Trophoblast cell (in vitro differentiated cells and primary cell): ENCODE measurements at regions not wholly inside any gene's neighbourhood (a gene's known extent, or its start where the extent isn't known, plus 50 kb on each side); places are given as distances from the start of the nearest gene placed in this dataset.

Experiments
- DNase-seq, 2 donors: peaks; one replicate each; pipeline ENCODE4 v3.0.0-alpha.2; 2016
- H2AFZ ChIP-seq: 2 replicates; pipeline ENCODE4 v1.6.1; 2013; ENCODE audit warnings: low read length, moderate library complexity, mild to moderate bottlenecking; ENCODE audit not compliant: insufficient read depth, poor library complexity
- H2AK5ac ChIP-seq: 2 replicates; pipeline ENCODE4 v1.6.1; 2013; ENCODE audit warnings: mild to moderate bottlenecking, low read length
- H2BK120ac ChIP-seq: 2 replicates; pipeline ENCODE4 v1.6.1; 2013; ENCODE audit warnings: low read length, mild to moderate bottlenecking, moderate library complexity; ENCODE audit not compliant: insufficient read depth, poor library complexity
- H2BK12ac ChIP-seq: 2 replicates; pipeline ENCODE4 v1.6.1; 2013; ENCODE audit warnings: mild to moderate bottlenecking, low read length, moderate library complexity
- H2BK5ac ChIP-seq: 2 replicates; pipeline ENCODE4 v1.6.1; 2013; ENCODE audit warnings: low read length, low read depth, moderate library complexity, mild to moderate bottlenecking; ENCODE audit not compliant: poor library complexity
- H3K14ac ChIP-seq: 2 replicates; pipeline ENCODE4 v1.6.1; 2013; ENCODE audit warnings: mild to moderate bottlenecking, low read length
- H3K18ac ChIP-seq: 2 replicates; pipeline ENCODE4 v1.6.1; 2013; ENCODE audit warnings: mild to moderate bottlenecking, low read length
- H3K23ac ChIP-seq: 2 replicates; pipeline ENCODE4 v1.6.1; 2013; ENCODE audit warnings: low read length
- H3K27ac ChIP-seq: 2 replicates; pipeline ENCODE4 v1.5.1; 2013; ENCODE audit warnings: low read depth, mild to moderate bottlenecking, inconsistent platforms, low read length, moderate library complexity
- H3K27me3 ChIP-seq: 2 replicates; pipeline ENCODE4 v1.6.1; 2013; ENCODE audit warnings: inconsistent platforms, mild to moderate bottlenecking, low read length, moderate library complexity; ENCODE audit not compliant: insufficient read depth
- H3K36me3 ChIP-seq, 2 experiments: 1 replicate in 1 of 2; 2 replicates in 1 of 2; pipeline ENCODE4 v1.6.1; 2013; ENCODE audit warnings: low read length in 2 of 2, mild to moderate bottlenecking in 2 of 2, moderate library complexity in 1 of 2; ENCODE audit not compliant: insufficient read depth in 2 of 2, control insufficient read depth in 1 of 2
- H3K4ac ChIP-seq: 2 replicates; pipeline ENCODE4 v1.6.1; 2013; ENCODE audit warnings: low read depth, mild to moderate bottlenecking, low read length, moderate library complexity
- H3K4me1 ChIP-seq, 2 experiments: 1 replicate in 1 of 2; 2 replicates in 1 of 2; pipeline ENCODE4 v1.6.1; 2013; ENCODE audit warnings: low read length in 2 of 2, mild to moderate bottlenecking in 2 of 2, moderate library complexity in 1 of 2; ENCODE audit not compliant: insufficient read depth in 2 of 2, control insufficient read depth in 1 of 2
- H3K4me2 ChIP-seq: 2 replicates; pipeline ENCODE4 v1.6.1; 2013; ENCODE audit warnings: inconsistent platforms, mild to moderate bottlenecking, low read length, moderate library complexity
- H3K4me3 ChIP-seq: 2 replicates; pipeline ENCODE4 v1.5.1; 2013; ENCODE audit warnings: mild to moderate bottlenecking, low read depth, low read length, inconsistent platforms
- H3K79me1 ChIP-seq: one replicate; pipeline ENCODE4 v1.6.1; 2013; ENCODE audit warnings: low read length
- H3K79me2 ChIP-seq: 2 replicates; pipeline ENCODE4 v1.6.1; 2013; ENCODE audit warnings: low read length, mild to moderate bottlenecking; ENCODE audit not compliant: control insufficient read depth, insufficient read depth, poor library complexity
- H3K9ac ChIP-seq: 2 replicates; pipeline ENCODE4 v1.6.1; 2013; ENCODE audit warnings: mild to moderate bottlenecking, low read length
- H3K9me3 ChIP-seq: 2 replicates; pipeline ENCODE4 v1.6.1; 2013; ENCODE audit warnings: low read depth, mild to moderate bottlenecking, control low read depth, inconsistent platforms, low read length; ENCODE audit not compliant: insufficient read depth
- H4K12ac ChIP-seq: 2 replicates; pipeline ENCODE4 v1.6.1; 2013; ENCODE audit warnings: low read depth, mild to moderate bottlenecking, low read length, moderate library complexity
- H4K8ac ChIP-seq: 2 replicates; pipeline ENCODE4 v1.6.1; 2013; ENCODE audit warnings: low read depth, mild to moderate bottlenecking, low read length, moderate library complexity
- H4K91ac ChIP-seq: one replicate; pipeline ENCODE4 v1.6.1; 2013; ENCODE audit warnings: low read depth, mild to moderate bottlenecking, low read length, moderate library complexity
- WGBS: extraction: QIAGEN DNeasy Blood & Tissue Kit; methylation state at CpG from one replicate; pipeline ENCODE4 v1.1.7; 2013; ENCODE audit warnings: missing lambda C conversion rate; ENCODE audit not compliant: insufficient read length, insufficient coverage; ENCODE audit errors: extremely low coverage; 5-methylcytosine and 5-hydroxymethylcytosine counted together

GRCh38 chr2:126558029-126558428, 97.9 kb upstream of the GYPC start:
- Histone ChIP-seq H3K4me2 (no peak overlapping the region), H2AFZ (no peak overlapping the region), H3K23ac (no peak overlapping the region), H3K4me1 (no peaks in the 10 kb centered on the region), H4K91ac (no peak overlapping the region), H3K79me2 (no peaks in the 10 kb centered on the region), H2AK5ac (no peak overlapping the region), H2BK120ac (no peak overlapping the region), H3K4ac (no peak overlapping the region), H3K36me3 (no peaks in the 10 kb centered on the region), H3K9ac (no peak overlapping the region), H3K27ac (no peak overlapping the region), H2BK5ac (no peak overlapping the region), H3K18ac (no peak overlapping the region), H3K9me3 (no peaks in the 10 kb centered on the region), H3K27me3 (no peaks in the 10 kb centered on the region), H4K8ac (no peak overlapping the region), H2BK12ac (no peak overlapping the region), H3K79me1 (no peaks in the 10 kb centered on the region), H3K14ac (no peak overlapping the region), H4K12ac (no peak overlapping the region), H3K4me3 (no peak overlapping the region)
- no peak for DNase-seq
- no CpG with 5 or more reads among the region's 11 CpGs for WGBS

GRCh38 chr2:126568734-126569133, 87.2 kb upstream of the GYPC start:
- no peak overlapping the region for H3K14ac ChIP-seq
- no peak overlapping the region for H3K4ac ChIP-seq
- no peaks in the 10 kb centered on the region for H3K27me3 ChIP-seq
- H3K4me3 ChIP-seq, result no peak overlapping the region
- no peak overlapping the region for H3K27ac ChIP-seq
- no peak overlapping the region for H3K23ac ChIP-seq
- H3K79me2 ChIP-seq, result no peaks in the 10 kb centered on the region
- H3K36me3 ChIP-seq, result no peaks in the 10 kb centered on the region
- H2AFZ ChIP-seq, result no peak overlapping the region
- no peak for DNase-seq
- no peak overlapping the region for H4K91ac ChIP-seq
- no peak overlapping the region for H3K18ac ChIP-seq
- H3K4me2 ChIP-seq, result no peak overlapping the region
- H4K12ac ChIP-seq, result no peak overlapping the region
- H3K79me1 ChIP-seq, result no peaks in the 10 kb centered on the region
- H4K8ac ChIP-seq, result no peak overlapping the region
- no peak overlapping the region for H2BK12ac ChIP-seq
- H3K9ac ChIP-seq, result no peak overlapping the region
- no peak overlapping the region for H2BK5ac ChIP-seq
- H2AK5ac ChIP-seq, result no peak overlapping the region
- H3K4me1 ChIP-seq, result no peaks in the 10 kb centered on the region
- H3K9me3 ChIP-seq, result no peaks in the 10 kb centered on the region
- H2BK120ac ChIP-seq, result no peak overlapping the region

GRCh38 chr2:126571403-126571802, 84.6 kb upstream of the GYPC start:
- Histone ChIP-seq H3K36me3 (no peaks in the 10 kb centered on the region), H2AFZ (no peak overlapping the region), H2BK5ac (no peak overlapping the region), H3K23ac (no peak overlapping the region), H2BK120ac (no peak overlapping the region), H3K9ac (no peak overlapping the region), H4K8ac (no peak overlapping the region), H3K27me3 (no peaks in the 10 kb centered on the region), H3K9me3 (no peaks in the 10 kb centered on the region), H3K18ac (no peak overlapping the region), H3K4me1 (no peaks in the 10 kb centered on the region), H3K4me2 (no peak overlapping the region), H3K79me2 (no peaks in the 10 kb centered on the region), H3K14ac (no peak overlapping the region), H4K91ac (no peak overlapping the region), H2AK5ac (no peak overlapping the region), H3K79me1 (no peaks in the 10 kb centered on the region), H3K4me3 (no peak overlapping the region), H2BK12ac (no peak overlapping the region), H3K27ac (no peak overlapping the region), H4K12ac (no peak overlapping the region), H3K4ac (no peak overlapping the region)
- DNase-seq, result no peak
- no CpG with 5 or more reads among the region's 3 CpGs for WGBS

- H3K4me1 ChIP-seq, result no peaks in the 10 kb centered on the region
- H2AFZ ChIP-seq, result no peak overlapping the region
- DNase-seq, result no peak
- no peak overlapping the region for H3K4me3 ChIP-seq
- no peak overlapping the region for H2BK12ac ChIP-seq
- no peak overlapping the region for H2BK120ac ChIP-seq
- no peak overlapping the region for H4K8ac ChIP-seq
- H4K12ac ChIP-seq, result no peak overlapping the region
- H2BK5ac ChIP-seq, result no peak overlapping the region
- no CpG with 5 or more reads among the region's 1 CpG for WGBS
- H4K91ac ChIP-seq, result no peak overlapping the region
- H3K79me2 ChIP-seq, result no peaks in the 10 kb centered on the region
- H3K9me3 ChIP-seq, result no peaks in the 10 kb centered on the region
- H3K27me3 ChIP-seq, result no peaks in the 10 kb centered on the region
- no peak overlapping the region for H3K9ac ChIP-seq
- no peak overlapping the region for H2AK5ac ChIP-seq
- no peaks in the 10 kb centered on the region for H3K36me3 ChIP-seq
- no peaks in the 10 kb centered on the region for H3K79me1 ChIP-seq
- H3K4me2 ChIP-seq, result no peak overlapping the region
- H3K27ac ChIP-seq, result no peak overlapping the region
- no peak overlapping the region for H3K4ac ChIP-seq
- H3K14ac ChIP-seq, result no peak overlapping the region
- H3K18ac ChIP-seq, result no peak overlapping the region
- no peak overlapping the region for H3K23ac ChIP-seq
Observed at GRCh38 chr2:126575631-126576030, 80.3 kb upstream of the GYPC start.

GRCh38 chr2:126579868-126580267, 76.1 kb upstream of the GYPC start:
- Histone ChIP-seq H3K27ac (no peak overlapping the region), H3K14ac (no peak overlapping the region), H4K12ac (no peak overlapping the region), H3K4me3 (no peak overlapping the region), H3K18ac (no peak overlapping the region), H3K79me2 (no peaks in the 10 kb centered on the region), H3K79me1 (no peaks in the 10 kb centered on the region), H2AFZ (no peak overlapping the region), H3K23ac (no peak overlapping the region), H3K4ac (no peak overlapping the region), H3K9me3 (no peaks in the 10 kb centered on the region), H3K27me3 (no peaks in the 10 kb centered on the region), H2BK120ac (no peak overlapping the region), H3K9ac (no peak overlapping the region), H2BK5ac (no peak overlapping the region), H2BK12ac (no peak overlapping the region), H3K4me2 (no peak overlapping the region), H3K4me1 (no peaks in the 10 kb centered on the region), H4K8ac (no peak overlapping the region), H2AK5ac (no peak overlapping the region), H4K91ac (no peak overlapping the region), H3K36me3 (no peaks in the 10 kb centered on the region)
- no CpG with 5 or more reads among the region's 9 CpGs for WGBS
- DNase-seq, result no peak
